Endothelial cell of umbilical vein (primary cell): ENCODE measurements at regions not wholly inside any gene's neighbourhood (a gene's known extent, or its start where the extent isn't known, plus 50 kb on each side); places are given as distances from the start of the nearest gene placed in this dataset.

ENCODE experiments used
- BruUV-seq: library from RNA; stranded (reverse); fragments of 400-500 nt; replicated peaks from 2 replicates; lab custom pipeline; 2021; lab: Mats Ljungman, UMichigan
- CTCF ChIA-PET: fragments of 300-600, 350-600 bp; sonication (Branson Sonifier 250); formaldehyde crosslinking; loops from one replicate; lab custom pipeline; 2021; ENCODE audit warnings: antibody characterized with exemption, inconsistent platforms; lab: Charles Lee
- POLR2A ChIA-PET: fragments of 300-600, 350-600 bp; sonication (Branson Sonifier 250); formaldehyde crosslinking; loops from one replicate; lab custom pipeline; 2021; ENCODE audit warnings: antibody characterized with exemption, inconsistent platforms; lab: Charles Lee
- DNase-seq: peaks from one replicate; pipeline ENCODE4 v3.0.0-alpha.2; 2011; ENCODE audit warnings: low read depth, low spot score
- FAIRE-seq: peaks from 2 replicates; lab custom pipeline; 2011; peaks lifted over from hg19 to GRCh38; lab: Jason Lieb, UNC
- H2AFZ ChIP-seq: 2 replicates; pipeline ENCODE4 v1.6.0; 2012; ENCODE audit warnings: low read depth, low read length, control low read depth, inconsistent platforms
- H3K27ac ChIP-seq: 2 replicates; pipeline ENCODE4 v1.5.1; 2011; ENCODE audit warnings: low read depth, mild to moderate bottlenecking, control low read depth, low read length, moderate library complexity; ENCODE audit not compliant: insufficient read depth
- H3K27me3 ChIP-seq, 2 experiments: 2 replicates each; pipeline versions ENCODE4 v1.6.0 to v1.6.1; 2011; ENCODE audit warnings: low read length in 2 of 2, mixed read lengths in 1 of 2; ENCODE audit not compliant: control insufficient read depth in 2 of 2, insufficient read depth in 2 of 2
- H3K36me3 ChIP-seq, 2 experiments: 2 replicates in 1 of 2; 3 replicates in 1 of 2; pipeline ENCODE4 v1.5.1; 2011; ENCODE audit warnings: low read length in 2 of 2, mild to moderate bottlenecking in 1 of 2, moderate library complexity in 1 of 2; ENCODE audit not compliant: control insufficient read depth in 2 of 2, insufficient read depth in 2 of 2; ENCODE audit errors: extremely low read depth in 1 of 2
- H3K4me1 ChIP-seq: 3 replicates; pipeline ENCODE4 v1.5.1; 2011; ENCODE audit warnings: mild to moderate bottlenecking, low read length; ENCODE audit not compliant: control insufficient read depth, insufficient read depth; ENCODE audit errors: extremely low read depth
- H3K4me2 ChIP-seq: 2 replicates; pipeline ENCODE4 v1.6.1; 2011; ENCODE audit warnings: low read length, control low read depth, mixed read lengths; ENCODE audit not compliant: insufficient read depth
- H3K4me3 ChIP-seq, 3 experiments: fragments of 200-600 bp in 1 of 3; sonication (generic), shearing (Covaris generic) in 1 of 3; replicated peaks in 1 of 3; 2 replicates each; pipeline ENCODE4 v1.5.1; 2011 to 2016; ENCODE audit warnings: control low read depth in 3 of 3, low read length in 3 of 3, mild to moderate bottlenecking in 2 of 3, inconsistent platforms in 1 of 3, low read depth in 1 of 3, moderate library complexity in 1 of 3; ENCODE audit not compliant: insufficient read depth in 1 of 3
- H3K79me2 ChIP-seq: 2 replicates; pipeline ENCODE4 v1.6.0; 2012; ENCODE audit warnings: low read length, inconsistent platforms; ENCODE audit not compliant: control insufficient read depth, insufficient read depth
- H3K9ac ChIP-seq: replicated peaks from 2 replicates; pipeline ENCODE3; 2011; ENCODE audit warnings: low read length, control low read depth; ENCODE audit not compliant: insufficient read depth; ENCODE audit errors: extremely low read depth
- H3K9me1 ChIP-seq: replicated peaks from 3 replicates; pipeline ENCODE4 v1.6.0; 2011; ENCODE audit warnings: mild to moderate bottlenecking, low read length; ENCODE audit not compliant: control insufficient read depth, insufficient read depth; ENCODE audit errors: extremely low read depth
- H3K9me3 ChIP-seq: replicated peaks from 2 replicates; pipeline ENCODE4 v1.5.1; 2012; ENCODE audit warnings: low read length, inconsistent platforms; ENCODE audit not compliant: control insufficient read depth, insufficient read depth
- H4K20me1 ChIP-seq: replicated peaks from 2 replicates; pipeline ENCODE3; 2011; ENCODE audit warnings: mild to moderate bottlenecking, low read length; ENCODE audit not compliant: control insufficient read depth, insufficient read depth; ENCODE audit errors: extremely low read depth
- CTCF ChIP-seq, 2 donors: IDR thresholded peaks; 1 replicate in 1 of 2; 2 replicates in 1 of 2; pipeline ENCODE4 v1.5.1; 2011; ENCODE audit warnings: low read length in 2 of 2, mild to moderate bottlenecking in 2 of 2, moderate library complexity in 2 of 2, control low read depth in 1 of 2, inconsistent platforms in 1 of 2, low read depth in 1 of 2; ENCODE audit not compliant: insufficient read depth in 1 of 2; ENCODE audit errors: extremely low read depth in 1 of 2
- EZH2 ChIP-seq: IDR thresholded peaks from 2 replicates; pipeline ENCODE4 v1.6.1; 2012; ENCODE audit warnings: borderline replicate concordance, low read depth, mild to moderate bottlenecking, moderate library complexity, low read length, inconsistent platforms; ENCODE audit not compliant: severe bottlenecking
- FOS ChIP-seq: IDR thresholded peaks from 2 replicates; pipeline ENCODE4 v1.6.1; 2011; ENCODE audit warnings: mild to moderate bottlenecking, low read length, moderate library complexity, borderline replicate concordance; ENCODE audit not compliant: insufficient read depth
- GATA2 ChIP-seq: IDR thresholded peaks from 2 replicates; pipeline ENCODE4 v1.7.0; 2011; ENCODE audit warnings: low read depth, mild to moderate bottlenecking, moderate library complexity, mixed read lengths, low read length; ENCODE audit not compliant: insufficient read length, insufficient read depth
- JUN ChIP-seq: IDR thresholded peaks from 2 replicates; pipeline ENCODE4 v1.6.1; 2011; ENCODE audit warnings: borderline replicate concordance, low read depth; ENCODE audit not compliant: insufficient read length, insufficient read depth
- MAX ChIP-seq: IDR thresholded peaks from 2 replicates; pipeline ENCODE4 v1.6.1; 2011; ENCODE audit not compliant: insufficient read depth, insufficient read length
- MYC ChIP-seq: IDR thresholded peaks from one replicate; pipeline ENCODE4 v1.6.1; 2011; ENCODE audit warnings: mild to moderate bottlenecking, low read depth, low read length
- POLR2A ChIP-seq: IDR thresholded peaks from 2 replicates; pipeline ENCODE4 v1.6.1; 2012; ENCODE audit warnings: low read depth, mild to moderate bottlenecking, control low read depth, low read length
- POLR2AphosphoS5 ChIP-seq: IDR thresholded peaks from 2 replicates; pipeline ENCODE4 v1.6.1; 2012; ENCODE audit warnings: low read depth, mild to moderate bottlenecking, control low read depth, low read length, moderate library complexity; ENCODE audit not compliant: insufficient read depth
- dilution Hi-C: fragments of 300-500 bp; cut with MboI; formaldehyde crosslinking; loops from one replicate; pipeline ENCODE4 v1.15.0; 2019; ENCODE audit warnings: low sequenced_read_pairs; ENCODE audit not compliant: extremely low pct_ligation_motif_present
- intact Hi-C: fragments of 100-400 bp; cut with micrococcal nuclease; formaldehyde crosslinking; loops from one replicate; pipeline ENCODE4 v1.10.0; 2022

- dilution Hi-C loops, result no loop called here
These were observed 73.8 kb upstream of the IRX5 start for GRCh38 chr16:54856871-54857270.

More at GRCh38 chr16:54856871-54857270, 73.8 kb upstream of the IRX5 start:
- ChIA-PET CTCF (no interaction called here), POLR2A (no interaction called here)
- H3K79me2 ChIP-seq, result no peaks in the 10 kb centered on the region
- FAIRE-seq, result no peak
- no peak overlapping the region for H3K4me2 ChIP-seq
- H4K20me1 ChIP-seq, result no peaks in the 10 kb centered on the region
- no peak overlapping the region for H3K27ac ChIP-seq
- no peaks in the 10 kb centered on the region for H3K9me3 ChIP-seq
- no peaks in the 10 kb centered on the region for H3K36me3 ChIP-seq
- no peaks in the 10 kb centered on the region for H3K4me1 ChIP-seq
- DNase-seq, result no peak
- no peak overlapping the region for H2AFZ ChIP-seq
- BruUV-seq, result no TSS peak
- no peak overlapping the region for H3K9ac ChIP-seq
- no peak overlapping the region for H3K4me3 ChIP-seq
- TF ChIP-seq POLR2AphosphoS5 (no peak), JUN (no peak), EZH2 (no peak), CTCF (IDR thresholded peaks at IDR 0.05; ENCODE audit: extremely low read depth in 1 of 2, insufficient read depth in 1 of 2, low read depth in 1 of 2, low read length in 2 of 2) (no peak), MYC (no peak), MAX (no peak), GATA2 (no peak), FOS (no peak), POLR2A (no peak)
- H3K27me3 ChIP-seq, result no peaks in the 10 kb centered on the region
- H3K9me1 ChIP-seq, result no peaks in the 10 kb centered on the region
- intact Hi-C loops, result no loop called here
